H1 (cell line): ENCODE measurements at regions not wholly inside any gene's neighbourhood (a gene's known extent, or its start where the extent isn't known, plus 50 kb on each side); places are given as distances from the start of the nearest gene placed in this dataset.

ENCODE experiments used
- CTCF ChIA-PET: fragments of 300-600 bp; sonication (Branson Sonifier 250); formaldehyde crosslinking; loops from one replicate; lab custom pipeline; 2021; ENCODE audit not compliant: partially characterized antibody; lab: Charles Lee
- POLR2A ChIA-PET: fragments of 300-600 bp; sonication (Branson Sonifier 250); formaldehyde crosslinking; loops from one replicate; lab custom pipeline; 2021; ENCODE audit warnings: inconsistent platforms; ENCODE audit not compliant: partially characterized antibody; lab: Charles Lee
- DNase-seq, 2 experiments: peaks; one replicate each; pipeline versions ENCODE4 v3.0.0 to v3.0.0-alpha.2; 2010 to 2022; ENCODE audit warnings: low spot score in 2 of 2, low read depth in 1 of 2, mixed read lengths in 1 of 2
- FAIRE-seq: peaks from 2 replicates; lab custom pipeline; 2011; peaks lifted over from hg19 to GRCh38; lab: Jason Lieb, UNC
- H2AFZ ChIP-seq: 2 replicates; pipeline ENCODE4 v1.8.1; 2012; ENCODE audit warnings: low read length, inconsistent platforms
- H2AK5ac ChIP-seq: 2 replicates; pipeline ENCODE4 v1.6.1; 2013; ENCODE audit warnings: low read depth, low read length
- H2BK120ac ChIP-seq: replicated peaks from 2 replicates; pipeline ENCODE3; 2013; ENCODE audit warnings: low read depth, low read length, inconsistent platforms
- H2BK12ac ChIP-seq: 2 replicates; pipeline ENCODE4 v1.6.1; 2013; ENCODE audit warnings: low read depth, low read length
- H2BK15ac ChIP-seq: 2 replicates; pipeline ENCODE4 v1.6.1; 2013; ENCODE audit warnings: low read length
- H2BK20ac ChIP-seq: 2 replicates; pipeline ENCODE4 v1.6.1; 2013; ENCODE audit warnings: low read length
- H2BK5ac ChIP-seq: 2 replicates; pipeline ENCODE4 v1.6.1; 2013; ENCODE audit warnings: low read depth, low read length
- H3K14ac ChIP-seq: 2 replicates; pipeline ENCODE4 v1.6.1; 2013; ENCODE audit warnings: inconsistent platforms; ENCODE audit not compliant: insufficient read length
- H3K18ac ChIP-seq: 2 replicates; pipeline ENCODE4 v1.6.1; 2013; ENCODE audit warnings: low read length; ENCODE audit errors: extremely low read depth
- H3K23ac ChIP-seq: 2 replicates; pipeline ENCODE4 v1.6.1; 2013; ENCODE audit warnings: inconsistent platforms; ENCODE audit not compliant: insufficient read length
- H3K23me2 ChIP-seq: 2 replicates; pipeline ENCODE4 v1.6.1; 2013; ENCODE audit warnings: low read depth, low read length
- H3K27ac ChIP-seq: 2 replicates; pipeline ENCODE4 v1.6.1; 2011; ENCODE audit warnings: low read depth, low read length, inconsistent platforms
- H3K27me3 ChIP-seq, 4 experiments: replicated peaks in 1 of 4; 1 replicate in 1 of 4; 2 replicates in 3 of 4; pipeline versions ENCODE4 v1.6.1 to v1.8.1; 2011 to 2013; ENCODE audit warnings: low read length in 3 of 4, mild to moderate bottlenecking in 3 of 4, inconsistent platforms in 2 of 4, mixed read lengths in 2 of 4, moderate library complexity in 1 of 4; ENCODE audit not compliant: control insufficient read depth in 3 of 4, insufficient read depth in 3 of 4; ENCODE audit errors: extremely low read depth in 1 of 4
- H3K36me3 ChIP-seq, 4 experiments: 2 replicates each; pipeline versions ENCODE4 v1.6.1 to v1.8.1; 2011 to 2013; ENCODE audit warnings: mild to moderate bottlenecking in 4 of 4, low read length in 3 of 4, moderate library complexity in 2 of 4, control low read depth in 1 of 4, inconsistent platforms in 1 of 4; ENCODE audit not compliant: insufficient read depth in 4 of 4, control insufficient read depth in 2 of 4
- H3K4ac ChIP-seq: replicated peaks from 2 replicates; pipeline ENCODE3; 2013; ENCODE audit warnings: low read length, low read depth, mixed read lengths, inconsistent platforms; ENCODE audit not compliant: insufficient read length
- H3K4me1 ChIP-seq, 4 experiments: replicated peaks in 1 of 4; 1 replicate in 1 of 4; 2 replicates in 3 of 4; pipeline versions ENCODE4 v1.6.1 to v1.8.1; 2011 to 2013; ENCODE audit warnings: low read length in 3 of 4, inconsistent platforms in 2 of 4, mixed read lengths in 1 of 4; ENCODE audit not compliant: insufficient read depth in 4 of 4, control insufficient read depth in 3 of 4
- H3K4me2 ChIP-seq, 2 experiments: 2 replicates each; pipeline versions ENCODE4 v1.6.1 to v1.8.1; 2011 to 2013; ENCODE audit warnings: low read depth in 2 of 2, low read length in 2 of 2, control low read depth in 1 of 2, inconsistent platforms in 1 of 2, mild to moderate bottlenecking in 1 of 2; ENCODE audit not compliant: insufficient read depth in 1 of 2
- H3K4me3 ChIP-seq, 4 experiments: fragments of 200-600, 300-600 bp in 1 of 4; sonication (generic), shearing (Covaris generic), sonication (Bioruptor Twin) in 1 of 4; 2 replicates each; pipeline versions ENCODE4 v1.5.1 to v1.8.1; 2011 to 2016; ENCODE audit warnings: low read length in 4 of 4, low read depth in 3 of 4, control low read depth in 2 of 4, inconsistent platforms in 2 of 4, mild to moderate bottlenecking in 2 of 4, mixed read lengths in 1 of 4, moderate library complexity in 1 of 4; ENCODE audit not compliant: insufficient read depth in 2 of 4; ENCODE audit errors: extremely low read depth in 1 of 4
- H3K56ac ChIP-seq: replicated peaks from 2 replicates; pipeline ENCODE3; 2013; ENCODE audit warnings: low read depth, mild to moderate bottlenecking, mixed read lengths, low read length, inconsistent platforms; ENCODE audit not compliant: insufficient read length
- H3K79me1 ChIP-seq: 2 replicates; pipeline ENCODE4 v1.6.1; 2013; ENCODE audit warnings: low read depth, low read length, control low read depth
- H3K79me2 ChIP-seq, 2 experiments: 2 replicates each; pipeline versions ENCODE4 v1.6.1 to v1.8.1; 2012 to 2013; ENCODE audit warnings: low read length in 2 of 2, mild to moderate bottlenecking in 2 of 2, inconsistent platforms in 1 of 2; ENCODE audit not compliant: insufficient read depth in 2 of 2, control insufficient read depth in 1 of 2
- H3K9ac ChIP-seq, 4 experiments: replicated peaks in 1 of 4; 1 replicate in 1 of 4; 2 replicates in 3 of 4; pipeline versions ENCODE4 v1.6.1 to v1.8.1; 2011 to 2013; ENCODE audit warnings: low read depth in 3 of 4, low read length in 3 of 4, control low read depth in 2 of 4, mild to moderate bottlenecking in 2 of 4, moderate library complexity in 2 of 4, inconsistent platforms in 1 of 4; ENCODE audit errors: extremely low read depth in 1 of 4
- H3K9me3 ChIP-seq, 2 experiments: 2 replicates each; pipeline versions ENCODE4 v1.6.1 to v1.8.1; 2012 to 2013; ENCODE audit warnings: mild to moderate bottlenecking in 2 of 2, moderate library complexity in 2 of 2, control low read depth in 1 of 2, inconsistent platforms in 1 of 2, low read depth in 1 of 2, low read length in 1 of 2, mixed read lengths in 1 of 2; ENCODE audit not compliant: insufficient read depth in 2 of 2
- H4K20me1 ChIP-seq, 2 experiments: replicated peaks in 1 of 2; 2 replicates each; pipeline versions ENCODE3 to v1.8.1; 2011 to 2013; ENCODE audit warnings: inconsistent platforms in 2 of 2, low read length in 2 of 2, mild to moderate bottlenecking in 1 of 2; ENCODE audit not compliant: insufficient read depth in 2 of 2, control insufficient read depth in 1 of 2
- H4K5ac ChIP-seq: 2 replicates; pipeline ENCODE4 v1.6.1; 2013; ENCODE audit warnings: low read length, low read depth, mixed read lengths, inconsistent platforms; ENCODE audit not compliant: insufficient read length
- H4K8ac ChIP-seq: 2 replicates; pipeline ENCODE4 v1.8.0; 2013; ENCODE audit warnings: mild to moderate bottlenecking, moderate library complexity, low read length, inconsistent platforms; ENCODE audit not compliant: insufficient read depth; ENCODE audit errors: extremely low read depth
- H4K91ac ChIP-seq: replicated peaks from 2 replicates; pipeline ENCODE3; 2013; ENCODE audit warnings: low read length, mixed read lengths, inconsistent platforms; ENCODE audit not compliant: insufficient read length
- EZH2 ChIP-seq: fragments of 200-600 bp; sonication (generic); IDR thresholded peaks from 2 replicates; pipeline ENCODE4 v1.7.1; 2012; ENCODE audit warnings: low read depth, mild to moderate bottlenecking, moderate library complexity, low read length, inconsistent platforms; ENCODE audit not compliant: severe bottlenecking
- GABPA ChIP-seq: IDR thresholded peaks from 2 replicates; pipeline ENCODE4 v1.6.1; 2011; ENCODE audit warnings: mild to moderate bottlenecking, low read length, moderate library complexity, borderline replicate concordance; ENCODE audit not compliant: insufficient read depth
- POU5F1 ChIP-seq: IDR thresholded peaks from 2 replicates; pipeline ENCODE4 v1.6.1; 2011; ENCODE audit warnings: low read depth, mild to moderate bottlenecking, low read length, moderate library complexity
- RAD21 ChIP-seq, 2 experiments: IDR thresholded peaks in 1 of 2; conservative IDR thresholded peaks in 1 of 2; 2 replicates each; pipeline ENCODE4 v1.6.1; 2011; ENCODE audit warnings: low read depth in 2 of 2, low read length in 2 of 2, improper control_type of control experiment in 1 of 2, inconsistent platforms in 1 of 2, mild to moderate bottlenecking in 1 of 2, moderate library complexity in 1 of 2
- RXRA ChIP-seq: IDR thresholded peaks from 2 replicates; pipeline ENCODE4 v1.6.1; 2011; ENCODE audit warnings: low read depth, mild to moderate bottlenecking, low read length, moderate library complexity; ENCODE audit not compliant: insufficient read depth
- WGBS, 2 experiments: shearing (Covaris generic) in 1 of 2; methylation state at CpG; one replicate each; pipeline versions ENCODE4 v1.1.6 to v1.1.7; 2013 to 2015; ENCODE audit warnings: low lambda C conversion rate in 2 of 2, mixed read lengths in 2 of 2, inconsistent platforms in 1 of 2, low coverage in 1 of 2, missing lambda C conversion rate in 1 of 2; ENCODE audit not compliant: insufficient replicate concordance in 2 of 2, insufficient coverage in 1 of 2, insufficient read length in 1 of 2; ENCODE audit errors: extremely low coverage in 1 of 2, missing lambda C conversion rate in 1 of 2; 5-methylcytosine and 5-hydroxymethylcytosine counted together
- TF ChIP-seq, protein P1 (sequence below): IDR thresholded peaks from 2 replicates; pipeline ENCODE4 v1.6.1; 2012; ENCODE audit warnings: inconsistent platforms
- TF ChIP-seq, protein P2 (sequence below), 3 experiments: IDR thresholded peaks; 1 replicate in 2 of 3; 2 replicates in 1 of 3; pipeline versions ENCODE4 v1.5.1 to v1.6.1; 2011; ENCODE audit warnings: low read length in 3 of 3, mild to moderate bottlenecking in 3 of 3, inconsistent platforms in 2 of 3, low read depth in 1 of 3, moderate library complexity in 1 of 3; ENCODE audit not compliant: insufficient read depth in 1 of 3; ENCODE audit errors: control extremely low read depth in 1 of 3

DNA sequence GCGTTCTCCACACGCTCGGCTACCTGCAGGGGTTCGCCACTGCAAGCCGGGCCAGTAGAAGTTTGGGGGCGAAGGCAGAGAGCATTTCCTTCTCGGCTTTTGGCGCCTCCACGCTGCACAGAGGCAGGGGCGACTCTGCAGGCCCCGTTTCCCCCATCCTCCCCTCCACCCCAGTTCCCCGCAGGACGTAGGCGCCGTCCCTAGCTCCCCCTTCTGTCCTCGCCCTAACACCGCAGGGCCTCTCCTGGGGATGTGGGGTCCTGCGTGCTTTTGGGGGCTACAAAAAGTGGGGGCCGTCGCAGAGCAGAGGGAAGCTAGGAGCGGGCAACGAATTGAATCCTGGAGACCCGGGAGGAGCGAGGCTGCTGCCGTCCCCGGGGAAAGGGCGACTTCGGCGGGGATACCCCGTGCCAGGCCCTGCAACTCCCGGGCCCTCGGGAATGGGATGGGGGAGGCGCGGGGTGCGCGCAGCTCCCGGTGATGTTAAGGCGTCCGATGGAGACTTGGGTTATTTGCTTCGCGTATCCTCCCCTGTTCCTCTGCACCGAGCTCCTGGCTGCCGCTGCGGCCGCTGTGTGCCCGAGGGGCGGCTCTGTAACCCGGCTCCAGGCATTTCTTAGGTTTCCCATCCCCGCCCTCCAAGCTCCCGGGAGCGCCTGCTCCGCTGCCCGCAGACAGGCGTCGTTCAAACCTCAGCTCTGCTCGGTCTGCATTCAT lies 255.9 kb upstream of the SOX21 start:
- H3K79me1 ChIP-seq: no peaks in the 10 kb centered on the region
- peak overlapping the region; percentile 91 for H4K8ac ChIP-seq
- no peaks in the 10 kb centered on the region for H4K20me1 ChIP-seq
- H3K4me3 ChIP-seq: peak overlapping the region; percentile 67 to 85 (median 68)
- H3K4me2 ChIP-seq: peak overlapping the region; percentile 87 to 96
- H3K9me3 ChIP-seq: no peaks in the 10 kb centered on the region
- H3K9ac ChIP-seq: peak overlapping the region in 3 of 4 experiments; percentile 49 to 58 (median 51); a peak in 6 of 7 replicates
- CTCF ChIA-PET: interaction anchor here (0.8 to 2.8 kb wide), 28 partner anchors 8 to 436 kb away, joined by 3 to 19 read pairs (median 4); no protein-coding TSS in a partner anchor
- H3K27ac ChIP-seq: no peak overlapping the region
- peak overlapping the region; percentile 23 for H2BK20ac ChIP-seq
- peak overlapping the region; percentile 92 for H3K18ac ChIP-seq
- H3K23ac ChIP-seq: no peak overlapping the region
- peak overlapping the region; percentile 62; the same call in 1 of the 2 replicates for H2BK12ac ChIP-seq
- peak overlapping the region; percentile 72 for H4K5ac ChIP-seq
- peak overlapping the region; percentile 91 for H2AFZ ChIP-seq
- peaks cover 6% of the 10 kb centered on the region; the same call in 1 of the 2 replicates for H3K23me2 ChIP-seq
- no peak overlapping the region for H3K4ac ChIP-seq
- peaks cover 0 to 10% (median 6%) of the 10 kb centered on the region in 4 experiments; a peak in 4 of 7 replicates for H3K4me1 ChIP-seq
- no peak overlapping the region for H2BK120ac ChIP-seq
- no peak for FAIRE-seq
- 1% methylated on average over 35 of the region's 56 CpGs; no CpG with 5 or more reads in 1 of the 2 experiments for WGBS, 2 experiments
- peak overlapping the region; percentile 79 for H4K91ac ChIP-seq
- H2BK5ac ChIP-seq: peak overlapping the region; percentile 36; the same call in 1 of the 2 replicates
- no peaks in the 10 kb centered on the region for H3K36me3 ChIP-seq
- peak in 1 of 2 experiments; percentile 83 for DNase-seq
- no peak overlapping the region for H2BK15ac ChIP-seq
- no peaks in the 10 kb centered on the region for H3K79me2 ChIP-seq
- H3K14ac ChIP-seq: peak overlapping the region; percentile 54
- peak overlapping the region; percentile 54 for H3K56ac ChIP-seq
- no peaks in the 10 kb centered on the region for H3K27me3 ChIP-seq
- H2AK5ac ChIP-seq: no peak overlapping the region
- POLR2A ChIA-PET: interaction anchor here (1.0 to 2.7 kb wide), 12 partner anchors 18 to 284 kb away, joined by 3 to 12 read pairs (median 4); partner anchors contain the start of gene SOX21
- TF ChIP-seq EZH2 (no peak), RAD21 (IDR thresholded peaks at IDR 0.05 in 1 of 2, conservative IDR thresholded peaks at IDR 0.05 in 1 of 2; ENCODE audit: low read depth in 2 of 2, low read length in 2 of 2) (peak; percentile 19 to 40; a peak in 3 of 4 replicates), POU5F1 (no peak), GABPA (no peak), RXRA (no peak)
- TF ChIP-seq, protein P1, sequence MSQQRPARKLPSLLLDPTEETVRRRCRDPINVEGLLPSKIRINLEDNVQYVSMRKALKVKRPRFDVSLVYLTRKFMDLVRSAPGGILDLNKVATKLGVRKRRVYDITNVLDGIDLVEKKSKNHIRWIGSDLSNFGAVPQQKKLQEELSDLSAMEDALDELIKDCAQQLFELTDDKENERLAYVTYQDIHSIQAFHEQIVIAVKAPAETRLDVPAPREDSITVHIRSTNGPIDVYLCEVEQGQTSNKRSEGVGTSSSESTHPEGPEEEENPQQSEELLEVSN: 0 out of 2 replicates have a peak, but pooled peaks have one; percentile 34
- TF ChIP-seq, protein P2, sequence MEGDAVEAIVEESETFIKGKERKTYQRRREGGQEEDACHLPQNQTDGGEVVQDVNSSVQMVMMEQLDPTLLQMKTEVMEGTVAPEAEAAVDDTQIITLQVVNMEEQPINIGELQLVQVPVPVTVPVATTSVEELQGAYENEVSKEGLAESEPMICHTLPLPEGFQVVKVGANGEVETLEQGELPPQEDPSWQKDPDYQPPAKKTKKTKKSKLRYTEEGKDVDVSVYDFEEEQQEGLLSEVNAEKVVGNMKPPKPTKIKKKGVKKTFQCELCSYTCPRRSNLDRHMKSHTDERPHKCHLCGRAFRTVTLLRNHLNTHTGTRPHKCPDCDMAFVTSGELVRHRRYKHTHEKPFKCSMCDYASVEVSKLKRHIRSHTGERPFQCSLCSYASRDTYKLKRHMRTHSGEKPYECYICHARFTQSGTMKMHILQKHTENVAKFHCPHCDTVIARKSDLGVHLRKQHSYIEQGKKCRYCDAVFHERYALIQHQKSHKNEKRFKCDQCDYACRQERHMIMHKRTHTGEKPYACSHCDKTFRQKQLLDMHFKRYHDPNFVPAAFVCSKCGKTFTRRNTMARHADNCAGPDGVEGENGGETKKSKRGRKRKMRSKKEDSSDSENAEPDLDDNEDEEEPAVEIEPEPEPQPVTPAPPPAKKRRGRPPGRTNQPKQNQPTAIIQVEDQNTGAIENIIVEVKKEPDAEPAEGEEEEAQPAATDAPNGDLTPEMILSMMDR (IDR thresholded peaks at IDR 0.05; ENCODE audit: control extremely low read depth in 1 of 3, insufficient read depth in 1 of 3, low read depth in 1 of 3, low read length in 3 of 3): peak; percentile 18 to 42 (median 21); a peak in 3 of 4 replicates
